Pancreas (tissue), 10 donors: ENCODE measurements at regions not wholly inside any gene's neighbourhood (a gene's known extent, or its start where the extent isn't known, plus 50 kb on each side); places are given as distances from the start of the nearest gene placed in this dataset.

Experiments
- ATAC-seq, 4 donors: fragments of 200-7000 bp; cut with Tn5 transposase; one replicate each; pipeline versions ENCODE4 v1.8.0 to v1.9.1; 2020; ENCODE audit warnings: mild to moderate bottlenecking in 4 of 4, moderate library complexity in 4 of 4
- DNase-seq, 6 donors: peaks; one replicate each; pipeline ENCODE4 v3.0.0-alpha.2; 2020
- FAIRE-seq: peaks from 2 replicates; lab custom pipeline; 2012; peaks lifted over from hg19 to GRCh38; lab: Jason Lieb, UNC
- H3K27ac ChIP-seq, 4 donors: fragments of 200-600 bp; sonication (generic); 1 replicate in 3 of 4; 2 replicates in 1 of 4; pipeline versions ENCODE4 v1.5.0 to v1.8.0; 2020
- H3K27me3 ChIP-seq, 4 donors: fragments of 200-600 bp; one replicate each; pipeline ENCODE4 v1.8.0; 2021
- H3K36me3 ChIP-seq, 3 donors: fragments of 200-600 bp; sonication (generic) in 1 of 3; one replicate each; pipeline versions ENCODE4 v1.5.0 to v1.8.0; 2020 to 2021
- H3K4me1 ChIP-seq, 3 donors: fragments of 200-600 bp; one replicate each; pipeline ENCODE4 v1.8.0; 2021
- H3K4me3 ChIP-seq, 4 donors: fragments of 200-600 bp; sonication (generic) in 2 of 4; one replicate each; pipeline versions ENCODE4 v1.5.0 to v1.8.0; 2020 to 2021
- H3K9me3 ChIP-seq, 4 donors: fragments of 200-600 bp; one replicate each; pipeline ENCODE4 v1.8.0; 2021
- CTCF ChIP-seq, 4 donors: fragments of 200-600 bp; sonication (generic) in 3 of 4; IDR thresholded peaks; one replicate each; pipeline versions ENCODE4 v1.5.0 to v1.8.0; 2021; ENCODE audit warnings: antibody characterized with exemption in 4 of 4
- WGBS, 2 donors: extraction: QIAGEN DNeasy Blood & Tissue Kit; methylation state at CpG; one replicate each; pipeline ENCODE4 v1.1.7; 2013; 5-methylcytosine and 5-hydroxymethylcytosine counted together
- intact Hi-C, 3 donors: fragments of 100-400 bp; cut with DNase I; formaldehyde crosslinking; loops; one replicate each; pipeline versions ENCODE4 v1.11.1 to v1.14.2; 2022
- donor health status: healthy with polysubstance abuse.
- donor health status: DM: no; HTN: no; CAD: no; lungs with moderate emphysema.
- donor health status: DM: no; HTN: no; CAD: no.
- donor health status: control.
- donor health status: control.
- donor health status: Bipolar disorder and iron deficiency.
- donor health status: DM: yes; HTN: yes; CAD: no.
- donor health status: DM: no; HTN: no; CAD: no.
- donor health status: DM: no; HTN: no; CAD: no.
- donor health status: DM: yes; HTN: yes; CAD: no.

DNA sequence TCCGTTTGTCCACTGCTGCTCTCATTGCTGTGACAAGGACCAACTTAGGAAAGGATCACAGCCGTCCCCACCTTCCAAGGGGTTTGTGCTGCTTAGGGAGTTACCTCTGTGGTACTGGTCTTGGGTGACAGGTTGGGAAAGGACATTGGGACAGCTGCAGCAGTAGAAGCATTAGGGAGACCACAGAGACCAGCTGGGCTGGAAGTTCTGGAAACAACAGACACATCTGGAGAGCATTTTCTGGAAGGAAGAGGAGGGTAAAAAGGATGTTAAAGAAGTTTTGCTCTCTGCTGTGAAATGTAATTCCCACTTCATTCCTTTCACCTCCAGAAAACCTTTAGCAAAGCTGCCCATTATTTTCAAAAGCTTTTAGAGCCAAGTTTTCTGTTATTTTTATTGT lies 304.2 kb downstream of the LRFN2 start:
- no peak overlapping the region for H3K4me3 ChIP-seq
- no peak overlapping the region for H3K27ac ChIP-seq
- H3K9me3 ChIP-seq = no peaks in the 10 kb centered on the region
- 74 to 86% methylated on average over 2 of the region's 2 CpGs for WGBS, 2 donors
- intact Hi-C loops = no loop called here
- no peaks in the 10 kb centered on the region for H3K4me1 ChIP-seq
- no peaks in the 10 kb centered on the region for H3K36me3 ChIP-seq
- no peak for FAIRE-seq
- no peak for TF ChIP-seq CTCF (IDR thresholded peaks at IDR 0.05)
- no peak for DNase-seq
- no peaks in the 10 kb centered on the region for H3K27me3 ChIP-seq
- no peak for ATAC-seq

GRCh38 chr6:40281402-40281801 lies 305.8 kb downstream of the LRFN2 start:
- WGBS, 2 donors = 83 to 84% methylated on average over 5 of the region's 5 CpGs
- no peaks in the 10 kb centered on the region for H3K36me3 ChIP-seq
- H3K27ac ChIP-seq = no peak overlapping the region
- H3K4me3 ChIP-seq = no peak overlapping the region
- no peak for TF ChIP-seq CTCF (IDR thresholded peaks at IDR 0.05)
- FAIRE-seq (no peak), DNase-seq (no peak), ATAC-seq (no peak)
- H3K27me3 ChIP-seq = no peaks in the 10 kb centered on the region
- H3K9me3 ChIP-seq = no peaks in the 10 kb centered on the region
- intact Hi-C loops = no loop called here
- peaks cover 0 to 5% (median 0%) of the 10 kb centered on the region in 3 donors for H3K4me1 ChIP-seq

GRCh38 chr6:40280231-40280630 lies 306.9 kb downstream of the LRFN2 start:
- Histone ChIP-seq H3K4me1 (peaks cover 0 to 11% (median 3%) of the 10 kb centered on the region in 3 donors), H3K36me3 (no peaks in the 10 kb centered on the region), H3K27ac (no peak overlapping the region), H3K9me3 (no peaks in the 10 kb centered on the region), H3K27me3 (no peaks in the 10 kb centered on the region), H3K4me3 (no peak overlapping the region)
- WGBS, 2 donors = 66 to 73% methylated on average over 3 of the region's 3 CpGs
- DNase-seq (no peak), FAIRE-seq (no peak), ATAC-seq (no peak)
- intact Hi-C loops = no loop called here
- no peak for TF ChIP-seq CTCF (IDR thresholded peaks at IDR 0.05)

DNA sequence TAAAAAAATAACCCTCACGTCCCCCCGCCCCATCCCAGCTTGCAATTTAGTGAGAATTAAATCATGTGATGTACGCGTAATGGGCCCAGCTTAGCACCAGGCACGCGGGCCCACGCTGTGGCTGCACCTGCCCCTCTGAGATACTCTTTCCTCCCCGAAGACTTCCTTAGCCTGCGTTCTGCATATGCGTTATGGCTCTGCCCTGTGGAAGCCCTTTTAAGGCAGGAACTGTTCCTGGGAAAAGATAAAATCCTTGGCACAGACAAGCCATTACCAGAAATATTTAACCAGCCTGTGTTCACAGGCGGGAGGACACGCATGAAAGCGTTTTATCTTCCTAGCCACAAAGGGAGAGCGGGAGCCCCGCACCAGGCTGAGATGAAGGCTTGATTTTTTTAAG lies 311.0 kb downstream of the LRFN2 start:
- FAIRE-seq (no peak), ATAC-seq (peak; percentile 85 to 95 (median 92))
- 17 to 19% methylated on average over 15 of the region's 15 CpGs for WGBS, 2 donors

More for the DNA sequence above, 311.0 kb downstream of the LRFN2 start:
- no peaks in the 10 kb centered on the region for H3K27me3 ChIP-seq
- H3K27ac ChIP-seq = peak overlapping the region in 2 of 4 donors; percentile 55 to 62
- no peaks in the 10 kb centered on the region for H3K36me3 ChIP-seq
- intact Hi-C loops = no loop called here
- H3K9me3 ChIP-seq = no peaks in the 10 kb centered on the region
- DNase-seq = peak in 3 of 6 donors; percentile 20 to 53 (median 46)
- no peak for TF ChIP-seq CTCF (IDR thresholded peaks at IDR 0.05)
- H3K4me1 ChIP-seq = peaks cover 0 to 11% (median 3%) of the 10 kb centered on the region in 3 donors
- H3K4me3 ChIP-seq = no peak overlapping the region
